OCI-LY7 (cell line): ENCODE measurements at regions not wholly inside any gene's neighbourhood (a gene's known extent, or its start where the extent isn't known, plus 50 kb on each side); places are given as distances from the start of the nearest gene placed in this dataset.

Experiments used
- BruUV-seq: library from RNA; stranded (reverse); fragments of 400-500 nt; replicated peaks from 2 replicates; lab custom pipeline; 2021; lab: Mats Ljungman, UMichigan
- CTCF ChIA-PET: fragments of 300-600 bp; sonication (Branson Sonifier 250); formaldehyde crosslinking; loops from one replicate; lab custom pipeline; 2022; ENCODE audit warnings: antibody characterized with exemption; ENCODE audit not compliant: unreplicated experiment; lab: Charles Lee
- POLR2A ChIA-PET: fragments of 300-600 bp; sonication (Branson Sonifier 250); formaldehyde crosslinking; loops from one replicate; lab custom pipeline; 2022; ENCODE audit warnings: antibody characterized with exemption; lab: Charles Lee
- DNase-seq: peaks from one replicate; pipeline ENCODE4 v3.0.0-alpha.2; 2015; ENCODE audit warnings: low spot score
- H2AFZ ChIP-seq: fragments of 200-600 bp; sonication (generic), shearing (Covaris generic); 2 replicates; pipeline ENCODE4 v1.6.1; 2014; ENCODE audit warnings: mild to moderate bottlenecking, antibody characterized with exemption, low read length, moderate library complexity
- H3K27ac ChIP-seq: fragments of 200-600 bp; sonication (generic); 2 replicates; pipeline ENCODE4 v1.5.1; 2014; ENCODE audit warnings: mixed run types, low read depth, mild to moderate bottlenecking, moderate library complexity, low read length, inconsistent platforms; ENCODE audit not compliant: poor library complexity, severe bottlenecking
- H3K36me3 ChIP-seq: fragments of 200-600 bp; sonication (generic); 2 replicates; pipeline ENCODE4 v1.6.1; 2014; ENCODE audit warnings: mild to moderate bottlenecking, antibody characterized with exemption, low read length, moderate library complexity, mixed read lengths; ENCODE audit not compliant: insufficient read depth
- H3K4me1 ChIP-seq: fragments of 200-600 bp; sonication (generic); 2 replicates; pipeline ENCODE4 v1.5.1; 2014; ENCODE audit warnings: mild to moderate bottlenecking, low read length; ENCODE audit not compliant: insufficient read depth, poor library complexity, severe bottlenecking
- H3K4me2 ChIP-seq: fragments of 200-600 bp; sonication (generic); 2 replicates; pipeline ENCODE4 v1.6.1; 2014; ENCODE audit warnings: mild to moderate bottlenecking, low read length
- H3K4me3 ChIP-seq: fragments of 200-600 bp; sonication (generic); 2 replicates; pipeline ENCODE4 v1.5.1; 2014; ENCODE audit warnings: mild to moderate bottlenecking, low read depth, low read length; ENCODE audit not compliant: poor library complexity, severe bottlenecking
- H3K79me2 ChIP-seq: fragments of 200-600 bp; sonication (generic); 2 replicates; pipeline ENCODE4 v1.6.1; 2016; ENCODE audit warnings: low read depth, mild to moderate bottlenecking, low read length, moderate library complexity, mixed read lengths; ENCODE audit not compliant: insufficient read depth
- H3K9me2 ChIP-seq: fragments of 200-600 bp; sonication (generic); 2 replicates; pipeline ENCODE4 v1.6.1; 2016; ENCODE audit warnings: mild to moderate bottlenecking, low read length, mixed read lengths; ENCODE audit not compliant: insufficient read depth
- H3K9me3 ChIP-seq: fragments of 200-600 bp; sonication (generic); 2 replicates; pipeline ENCODE4 v1.6.1; 2014; ENCODE audit warnings: mild to moderate bottlenecking, mixed run types, low read length, mixed read lengths
- H4K20me1 ChIP-seq: fragments of 200-600 bp; sonication (generic); 2 replicates; pipeline ENCODE4 v1.6.1; 2014; ENCODE audit warnings: mild to moderate bottlenecking, antibody characterized with exemption, low read length, moderate library complexity, mixed read lengths; ENCODE audit not compliant: insufficient read depth
- EZH2phosphoT487 ChIP-seq: fragments of 200-600 bp; sonication (generic); IDR thresholded peaks from 2 replicates; pipeline ENCODE4 v1.6.1; 2018; ENCODE audit warnings: low read depth, borderline replicate concordance, mild to moderate bottlenecking, mixed run types, antibody characterized with exemption, low read length, moderate library complexity, mixed read lengths
- intact Hi-C: fragments of 100-400 bp; cut with micrococcal nuclease; formaldehyde crosslinking; loops from one replicate; pipeline ENCODE4 v1.10.0; 2022; ENCODE audit not compliant: unreplicated experiment
- TF ChIP-seq, protein P1 (sequence below): fragments of 200-600 bp; sonication (generic); conservative IDR thresholded peaks from 2 replicates; pipeline ENCODE4 v1.5.1; 2014; ENCODE audit warnings: mild to moderate bottlenecking, antibody characterized with exemption, low read length, moderate library complexity, mixed read lengths

DNA sequence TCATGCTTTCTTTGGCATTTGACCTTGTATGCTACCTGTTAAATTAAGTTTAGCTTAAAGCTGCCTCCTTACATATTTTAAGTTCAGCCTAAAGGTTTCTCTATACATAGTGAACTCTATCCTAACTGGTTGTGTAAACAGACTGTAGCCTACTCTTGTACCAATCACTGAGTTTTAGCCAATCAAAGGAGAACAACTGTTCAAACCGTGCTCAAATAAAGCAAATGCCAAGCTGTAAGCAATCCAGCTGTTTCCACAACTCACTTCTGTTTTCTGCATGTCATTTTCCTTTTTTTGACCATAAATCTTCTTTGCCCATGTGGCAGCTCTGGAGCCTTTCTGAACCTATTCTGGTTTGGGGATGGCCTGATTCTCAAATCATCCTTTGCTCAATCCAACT, 1603.8 kb upstream of the ACVR2A start:
- no peak overlapping the region for H2AFZ ChIP-seq
- DNase-seq: no peak
- no peaks in the 10 kb centered on the region for H3K79me2 ChIP-seq
- H3K4me3 ChIP-seq: no peak overlapping the region
- intact Hi-C loops: no loop called here
- H3K4me2 ChIP-seq: no peak overlapping the region
- H3K36me3 ChIP-seq: no peaks in the 10 kb centered on the region
- ChIA-PET POLR2A (no interaction called here), CTCF (no interaction called here)
- no peaks in the 10 kb centered on the region for H3K9me2 ChIP-seq
- BruUV-seq: no TSS peak
- H4K20me1 ChIP-seq: no peaks in the 10 kb centered on the region
- no peak for TF ChIP-seq EZH2phosphoT487
- TF ChIP-seq, protein P1, sequence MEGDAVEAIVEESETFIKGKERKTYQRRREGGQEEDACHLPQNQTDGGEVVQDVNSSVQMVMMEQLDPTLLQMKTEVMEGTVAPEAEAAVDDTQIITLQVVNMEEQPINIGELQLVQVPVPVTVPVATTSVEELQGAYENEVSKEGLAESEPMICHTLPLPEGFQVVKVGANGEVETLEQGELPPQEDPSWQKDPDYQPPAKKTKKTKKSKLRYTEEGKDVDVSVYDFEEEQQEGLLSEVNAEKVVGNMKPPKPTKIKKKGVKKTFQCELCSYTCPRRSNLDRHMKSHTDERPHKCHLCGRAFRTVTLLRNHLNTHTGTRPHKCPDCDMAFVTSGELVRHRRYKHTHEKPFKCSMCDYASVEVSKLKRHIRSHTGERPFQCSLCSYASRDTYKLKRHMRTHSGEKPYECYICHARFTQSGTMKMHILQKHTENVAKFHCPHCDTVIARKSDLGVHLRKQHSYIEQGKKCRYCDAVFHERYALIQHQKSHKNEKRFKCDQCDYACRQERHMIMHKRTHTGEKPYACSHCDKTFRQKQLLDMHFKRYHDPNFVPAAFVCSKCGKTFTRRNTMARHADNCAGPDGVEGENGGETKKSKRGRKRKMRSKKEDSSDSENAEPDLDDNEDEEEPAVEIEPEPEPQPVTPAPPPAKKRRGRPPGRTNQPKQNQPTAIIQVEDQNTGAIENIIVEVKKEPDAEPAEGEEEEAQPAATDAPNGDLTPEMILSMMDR: no peak
- H3K27ac ChIP-seq: no peak overlapping the region
- no peaks in the 10 kb centered on the region for H3K4me1 ChIP-seq
- H3K9me3 ChIP-seq: no peaks in the 10 kb centered on the region

DNA sequence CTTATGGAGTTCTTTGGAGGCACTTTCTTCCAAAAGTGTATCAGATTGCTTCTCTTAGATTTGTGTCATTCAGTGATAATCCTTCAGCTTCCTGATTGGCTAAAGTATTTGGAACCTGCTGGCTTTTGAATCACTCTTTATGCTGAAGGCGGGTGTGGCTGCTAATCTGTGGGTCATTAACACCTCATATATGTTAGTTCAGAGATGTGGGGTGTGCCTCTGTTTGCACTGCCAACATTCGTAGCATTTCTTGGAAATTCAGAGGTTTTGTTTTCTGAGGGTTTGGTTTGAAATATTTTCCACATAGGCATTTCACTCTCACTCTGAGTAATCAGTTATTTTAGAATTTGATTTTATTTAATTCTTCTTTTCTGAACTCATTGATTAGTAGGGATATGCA, 1604.4 kb upstream of the ACVR2A start:
- DNase-seq: no peak
- H4K20me1 ChIP-seq: no peaks in the 10 kb centered on the region
- ChIA-PET POLR2A (no interaction called here), CTCF (no interaction called here)
- no peaks in the 10 kb centered on the region for H3K36me3 ChIP-seq
- no TSS peak for BruUV-seq
- H3K4me1 ChIP-seq: no peaks in the 10 kb centered on the region
- H3K27ac ChIP-seq: no peak overlapping the region
- H3K4me2 ChIP-seq: no peak overlapping the region
- no peak overlapping the region for H3K4me3 ChIP-seq
- H3K79me2 ChIP-seq: no peaks in the 10 kb centered on the region
- intact Hi-C loops: no loop called here
- H3K9me3 ChIP-seq: no peaks in the 10 kb centered on the region
- TF ChIP-seq EZH2phosphoT487: no peak
- H3K9me2 ChIP-seq: no peaks in the 10 kb centered on the region
- no peak overlapping the region for H2AFZ ChIP-seq

DNA sequence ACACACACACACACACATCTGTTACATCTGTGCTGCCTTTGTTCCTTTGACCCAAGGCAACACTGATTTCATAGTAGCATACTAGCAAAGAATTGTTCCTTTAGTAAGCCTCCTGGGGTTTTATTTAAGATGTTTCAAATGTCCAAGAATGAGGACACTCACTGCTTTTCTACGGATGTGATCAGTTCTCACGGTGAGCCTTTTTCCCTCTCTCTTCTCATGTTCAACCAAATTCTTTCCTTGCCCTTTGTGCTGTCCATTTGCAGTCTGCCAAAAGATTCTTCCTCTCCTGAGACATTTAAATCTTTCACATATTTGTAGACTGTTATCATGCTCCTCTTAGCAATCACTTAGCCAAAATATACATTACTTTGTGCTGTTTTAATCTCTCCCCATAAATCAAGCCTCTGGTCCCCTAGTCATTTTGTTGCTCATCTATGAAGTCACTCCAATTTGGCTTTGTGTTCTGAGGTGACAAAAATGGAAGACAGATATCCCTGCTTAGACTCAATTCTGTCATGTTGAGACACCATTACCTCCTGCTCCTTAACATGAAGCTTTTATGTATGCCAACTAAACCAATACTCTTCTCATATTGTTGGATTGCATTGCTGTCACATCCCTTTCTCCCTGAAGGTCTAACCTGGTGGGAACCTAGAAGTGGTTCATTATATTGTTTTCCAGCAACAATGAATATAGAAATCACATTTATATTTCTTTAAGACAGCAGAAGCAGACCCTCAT, 1605.3 kb upstream of the ACVR2A start:
- DNase-seq: no peak
- CTCF ChIA-PET: interaction anchor here (0.6 kb wide), 1 partner anchor 1648 kb away, joined by 4 read pairs; no protein-coding TSS in a partner anchor
- POLR2A ChIA-PET: no interaction called here
- no peak overlapping the region for H3K27ac ChIP-seq
- no peaks in the 10 kb centered on the region for H3K9me3 ChIP-seq
- H3K9me2 ChIP-seq: no peaks in the 10 kb centered on the region
- H3K36me3 ChIP-seq: no peaks in the 10 kb centered on the region
- H3K4me2 ChIP-seq: no peak overlapping the region
- no peak overlapping the region for H3K4me3 ChIP-seq
- no peak for TF ChIP-seq EZH2phosphoT487
- TF ChIP-seq, protein P1: no peak
- no peak overlapping the region for H2AFZ ChIP-seq
- intact Hi-C loops: no loop called here
- no peaks in the 10 kb centered on the region for H3K4me1 ChIP-seq
- H4K20me1 ChIP-seq: no peaks in the 10 kb centered on the region
- no TSS peak for BruUV-seq
- no peaks in the 10 kb centered on the region for H3K79me2 ChIP-seq
